NCI-H2107 (cell line): ENCODE measurements at regions not wholly inside any gene's neighbourhood (a gene's known extent, or its start where the extent isn't known, plus 50 kb on each side); places are given as distances from the start of the nearest gene placed in this dataset.

Experiments
- DNase-seq: peaks from one replicate; lab custom pipeline; 2025; lab: John Stamatoyannopoulos, UW

GRCh38 chr18:68623342-68623741 is 91.6 kb downstream of the TMX3 start:
- peak; percentile 50 for DNase-seq

- no peak for DNase-seq
Observed at GRCh38 chr18:68611311-68611710, 103.6 kb downstream of the TMX3 start.

- DNase-seq = no peak
Observed at GRCh38 chr18:68608851-68609490, 105.9 kb downstream of the TMX3 start.

GRCh38 chr18:68607852-68608251 is 107.1 kb downstream of the TMX3 start:
- no peak for DNase-seq

- DNase-seq = no peak
Observed at GRCh38 chr18:68604256-68604655, 110.7 kb downstream of the TMX3 start.

- no peak for DNase-seq
Observed at GRCh38 chr18:68596016-68596415, 118.9 kb downstream of the TMX3 start.

GRCh38 chr18:68588169-68588568 is 126.7 kb downstream of the TMX3 start:
- DNase-seq = no peak

GRCh38 chr18:68583685-68584084 is 131.2 kb downstream of the TMX3 start:
- DNase-seq = no peak

- DNase-seq = no peak
Observed at GRCh38 chr18:68574311-68574710, 140.6 kb downstream of the TMX3 start.

GRCh38 chr18:68569936-68570335 is 145.0 kb downstream of the TMX3 start:
- no peak for DNase-seq

GRCh38 chr18:68568364-68569155 is 146.3 kb downstream of the TMX3 start:
- no peak for DNase-seq

GRCh38 chr18:68566991-68567390 is 147.9 kb downstream of the TMX3 start:
- DNase-seq = no peak

- DNase-seq = no peak
Observed at GRCh38 chr18:68564961-68565360, 149.9 kb downstream of the TMX3 start.

- DNase-seq = no peak
Observed at GRCh38 chr18:68564351-68564750, 150.6 kb downstream of the TMX3 start.

GRCh38 chr18:68560128-68560527 is 154.8 kb downstream of the TMX3 start:
- no peak for DNase-seq

- no peak for DNase-seq
Observed at GRCh38 chr18:68557183-68557582, 157.7 kb downstream of the TMX3 start.

- no peak for DNase-seq
Observed at GRCh38 chr18:68555879-68556301, 159.0 kb downstream of the TMX3 start.

- no peak for DNase-seq
Observed at GRCh38 chr18:68548904-68549870, 165.7 kb downstream of the TMX3 start.

- DNase-seq = no peak
Observed at GRCh38 chr18:68543344-68543743, 171.6 kb downstream of the TMX3 start.

GRCh38 chr18:68542846-68543245 is 172.1 kb downstream of the TMX3 start:
- no peak for DNase-seq

GRCh38 chr18:68533641-68534040 is 181.3 kb downstream of the TMX3 start:
- no peak for DNase-seq

- no peak for DNase-seq
Observed at GRCh38 chr18:68532328-68532885, 182.5 kb downstream of the TMX3 start.
